GM19035 (cell line): ENCODE measurements at regions not wholly inside any gene's neighbourhood (a gene's known extent, or its start where the extent isn't known, plus 50 kb on each side); places are given as distances from the start of the nearest gene placed in this dataset.

Source experiments
- ATAC-seq: cut with Tn5 transposase; IDR thresholded peaks from one replicate; pipeline ENCODE4 v1.9.1; 2021; ENCODE audit not compliant: unreplicated experiment

DNA sequence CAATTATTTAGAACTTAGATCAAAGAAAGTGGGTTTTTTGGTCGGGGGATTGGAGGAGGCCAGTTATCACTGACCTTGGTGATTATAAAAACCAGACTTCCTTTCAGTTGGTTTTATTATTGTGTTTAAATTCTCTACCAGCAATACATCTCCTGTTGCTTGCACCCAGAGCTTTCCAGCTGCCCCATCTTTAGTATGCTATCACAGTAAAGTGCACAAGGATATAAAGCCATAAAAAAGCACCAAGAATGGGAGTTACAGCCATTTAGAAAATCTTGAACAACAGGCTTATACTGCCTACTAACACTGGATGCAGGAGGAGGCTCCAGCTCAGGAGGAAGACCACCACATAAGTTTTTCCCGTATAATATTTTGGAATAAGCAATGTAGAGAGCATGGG, 148.7 kb upstream of the OSR1 start:
- ATAC-seq, result no peak

DNA sequence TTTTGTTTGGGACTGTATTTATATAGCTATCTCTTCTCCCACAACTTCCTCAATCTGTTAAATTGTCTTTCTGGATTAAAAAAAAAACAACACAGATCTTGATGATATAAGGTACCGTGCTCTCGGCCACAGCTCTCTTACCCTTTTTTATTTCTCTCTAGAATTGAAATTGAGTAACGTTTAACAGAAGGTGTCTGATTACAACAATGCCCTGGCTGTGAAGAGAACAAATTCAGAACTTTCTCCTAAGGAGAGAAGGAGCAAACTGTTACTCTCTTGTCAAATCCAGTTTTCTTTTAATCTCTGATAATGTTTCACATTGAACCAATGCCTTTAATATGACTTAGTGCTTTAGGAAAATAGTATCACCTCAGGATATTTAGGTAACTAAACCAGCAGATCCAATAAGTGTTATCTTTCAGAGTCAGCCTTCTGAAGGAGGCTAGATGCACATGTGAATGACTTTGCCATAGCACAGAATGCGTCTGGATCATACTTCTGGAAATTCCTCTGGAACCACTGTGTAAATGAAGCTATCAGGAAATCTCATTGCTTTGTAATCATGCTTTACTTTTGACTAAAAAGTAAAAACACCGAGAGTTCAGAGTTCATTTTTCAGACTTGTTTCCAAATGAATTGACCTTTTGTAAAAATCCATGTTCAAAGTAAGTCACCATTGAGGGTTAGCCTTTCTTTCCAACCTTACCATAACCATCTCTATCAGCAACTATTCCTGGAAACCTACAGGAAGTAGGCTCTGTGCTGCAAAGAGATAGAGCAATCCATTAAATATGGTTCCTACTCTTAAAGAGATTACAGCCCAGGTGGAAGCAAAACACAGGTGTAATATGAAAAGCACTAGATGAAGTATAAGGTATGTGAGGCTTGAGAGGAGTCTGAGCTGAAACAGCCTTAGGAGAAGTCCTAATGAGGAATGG, 147.0 kb upstream of the OSR1 start:
- ATAC-seq, result no peak

- ATAC-seq, result no peak
Observed at GRCh38 chr2:19504400-19505198, 146.2 kb upstream of the OSR1 start.

- ATAC-seq, result no peak
Observed at GRCh38 chr2:19503915-19504314, 145.5 kb upstream of the OSR1 start.

- ATAC-seq, result no peak
Observed at GRCh38 chr2:19503406-19503805, 145.0 kb upstream of the OSR1 start.

- no peak for ATAC-seq
Observed at GRCh38 chr2:19500126-19500525, 141.7 kb upstream of the OSR1 start.

- no peak for ATAC-seq
Observed at GRCh38 chr2:19496646-19497045, 138.2 kb upstream of the OSR1 start.

DNA sequence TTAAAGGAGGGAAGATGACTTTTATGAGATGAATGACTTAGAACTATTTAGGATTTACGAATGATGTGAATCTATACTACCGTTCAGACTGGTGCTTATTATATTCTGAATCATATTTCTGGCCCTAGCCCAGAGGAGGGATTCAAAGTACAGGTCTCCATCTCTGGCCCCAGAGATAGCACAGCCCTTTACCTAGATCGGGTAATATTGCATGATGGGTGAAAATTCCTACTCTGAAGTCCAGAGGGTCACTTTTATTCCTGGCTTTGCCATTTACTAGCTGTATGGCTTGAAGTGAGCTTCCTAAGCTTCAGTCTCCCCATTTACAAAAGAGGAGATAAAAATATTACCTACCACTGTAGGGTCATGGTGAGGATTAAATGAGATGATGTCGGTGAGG, 135.8 kb upstream of the OSR1 start:
- ATAC-seq, result no peak

GRCh38 chr2:19491796-19492195, 133.4 kb upstream of the OSR1 start:
- ATAC-seq, result no peak

- ATAC-seq, result no peak
Observed at GRCh38 chr2:19490846-19491435, 132.5 kb upstream of the OSR1 start.

GRCh38 chr2:19488009-19488691, 129.7 kb upstream of the OSR1 start:
- peak; percentile 81 for ATAC-seq

DNA sequence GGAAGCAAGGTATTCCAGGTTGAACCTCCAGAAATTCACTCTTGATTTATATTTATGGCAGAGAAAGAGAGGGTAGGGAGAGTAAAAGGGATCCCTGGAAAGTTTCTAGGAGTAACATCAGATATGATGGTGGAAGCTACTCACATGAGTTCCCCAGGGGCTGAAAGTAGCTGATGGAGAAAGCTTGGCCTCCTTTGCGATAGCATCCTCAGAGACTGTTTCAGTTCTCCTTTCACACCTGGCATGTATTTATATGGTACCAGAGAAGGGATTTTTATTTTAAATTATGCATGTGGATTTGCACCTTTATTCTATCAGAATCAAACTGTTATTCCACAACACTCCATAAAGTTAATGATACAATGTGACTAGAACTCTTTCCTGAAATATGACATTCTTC, 126.3 kb upstream of the OSR1 start:
- ATAC-seq, result no peak

- no peak for ATAC-seq
Observed at GRCh38 chr2:19480673-19481072, 122.2 kb upstream of the OSR1 start.

- ATAC-seq, result no peak
Observed at GRCh38 chr2:19479666-19480065, 121.2 kb upstream of the OSR1 start.

DNA sequence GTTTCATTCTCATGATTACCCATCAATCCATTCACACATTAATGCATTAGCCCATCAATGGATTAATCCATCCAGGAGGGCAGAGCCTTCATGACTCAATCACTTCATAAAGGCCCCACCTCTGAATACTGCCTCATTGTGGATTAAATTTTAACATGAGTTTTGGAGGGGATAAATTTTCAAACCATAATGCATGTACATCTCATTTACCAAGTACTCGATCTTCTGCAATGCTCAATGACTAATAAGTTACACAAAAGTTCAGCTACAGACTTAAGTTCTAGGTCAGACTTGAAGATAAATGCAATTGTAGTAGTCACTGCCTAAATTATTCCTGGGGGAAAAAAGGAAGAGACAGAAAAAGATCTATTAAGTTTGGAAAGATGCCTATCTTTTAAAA, 120.0 kb upstream of the OSR1 start:
- no peak for ATAC-seq

- no peak for ATAC-seq
Observed at GRCh38 chr2:19476327-19476726, 117.9 kb upstream of the OSR1 start.

GRCh38 chr2:19474128-19474527, 115.7 kb upstream of the OSR1 start:
- ATAC-seq, result peak; percentile 86

DNA sequence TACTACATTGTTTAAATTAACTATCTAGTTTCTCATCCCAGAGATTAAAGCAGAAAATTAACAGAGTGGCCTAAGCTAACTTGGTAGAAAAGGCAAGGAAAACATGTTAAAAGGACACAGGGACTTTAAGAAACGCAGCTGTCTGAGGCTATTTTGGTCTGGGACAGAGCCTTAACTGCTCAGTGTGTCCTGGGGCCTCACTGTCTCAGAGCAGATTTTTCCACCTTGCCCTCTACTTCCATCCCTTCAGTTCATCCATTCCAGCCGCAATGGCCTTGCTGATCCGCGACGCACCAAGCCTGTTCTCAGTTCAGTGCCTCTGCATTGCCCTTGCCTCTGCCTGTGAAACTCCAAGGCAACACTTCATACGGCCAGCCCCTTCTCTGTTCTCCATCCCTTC, 114.9 kb upstream of the OSR1 start:
- ATAC-seq, result no peak

DNA sequence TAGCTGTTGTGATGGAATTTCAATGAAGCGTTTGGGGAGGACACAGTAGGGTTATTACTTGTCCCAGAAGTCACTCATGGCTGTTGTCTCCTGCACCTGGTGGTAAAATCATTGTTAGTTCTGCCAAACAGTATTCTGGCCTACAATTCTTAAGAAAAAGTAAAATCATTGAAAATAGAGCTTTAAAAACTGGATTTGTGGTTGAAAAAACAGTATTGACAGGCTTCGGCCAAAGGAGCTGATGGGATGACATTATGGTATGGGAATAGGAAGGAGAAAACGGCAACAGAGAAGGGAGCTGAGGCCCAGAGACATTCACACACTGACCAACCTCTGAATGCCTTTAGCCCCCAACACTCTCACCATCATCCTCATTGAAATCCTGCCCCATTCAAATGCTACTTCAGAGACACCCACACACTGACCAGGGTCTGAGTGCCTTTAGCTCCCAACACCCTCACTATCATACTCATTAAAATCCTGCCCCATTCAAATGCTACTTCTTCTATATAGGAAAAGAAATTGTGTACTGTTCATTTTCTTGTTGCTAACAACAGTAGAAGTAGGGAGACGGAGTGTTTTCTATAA, 114.1 kb upstream of the OSR1 start:
- no peak for ATAC-seq

- no peak for ATAC-seq
Observed at GRCh38 chr2:19471491-19471890, 113.1 kb upstream of the OSR1 start.

- ATAC-seq, result no peak
Observed at GRCh38 chr2:19465978-19466377, 107.6 kb upstream of the OSR1 start.
